Endothelial cell of hepatic sinusoid (primary cell): ENCODE measurements at regions not wholly inside any gene's neighbourhood (a gene's known extent, or its start where the extent isn't known, plus 50 kb on each side); places are given as distances from the start of the nearest gene placed in this dataset.

Experiments used
- in situ Hi-C: cut with HindIII; loops from 2 replicates; pipeline ENCODE4 v1.10.0; 2017; ENCODE audit warnings: low sequenced_read_pairs

GRCh38 chr16:62149631-62150030, 113.4 kb upstream of the CDH8 start:
- in situ Hi-C loops = no loop called here

- in situ Hi-C loops = no loop called here
These were observed 101.8 kb upstream of the CDH8 start for GRCh38 chr16:62137996-62138395.

DNA sequence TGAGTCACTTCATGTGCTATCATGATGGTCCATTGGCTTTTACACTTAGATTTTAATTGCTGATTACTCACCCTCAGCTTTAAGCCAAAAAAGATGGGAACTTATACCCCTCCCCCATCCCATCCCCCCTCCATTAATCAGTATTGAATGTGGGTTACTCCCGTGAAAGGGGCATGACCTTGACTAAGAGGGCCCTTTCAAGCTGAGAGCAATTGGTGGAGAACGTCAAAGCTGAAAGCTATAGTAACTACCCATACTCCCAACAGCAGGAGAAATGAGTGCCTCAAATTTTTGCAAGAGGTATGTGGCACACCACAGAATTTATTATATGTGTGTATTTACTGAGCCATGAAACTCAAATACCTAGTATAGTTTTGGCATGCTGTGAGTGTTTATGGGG, 99.7 kb upstream of the CDH8 start:
- in situ Hi-C loops = no loop called here

DNA sequence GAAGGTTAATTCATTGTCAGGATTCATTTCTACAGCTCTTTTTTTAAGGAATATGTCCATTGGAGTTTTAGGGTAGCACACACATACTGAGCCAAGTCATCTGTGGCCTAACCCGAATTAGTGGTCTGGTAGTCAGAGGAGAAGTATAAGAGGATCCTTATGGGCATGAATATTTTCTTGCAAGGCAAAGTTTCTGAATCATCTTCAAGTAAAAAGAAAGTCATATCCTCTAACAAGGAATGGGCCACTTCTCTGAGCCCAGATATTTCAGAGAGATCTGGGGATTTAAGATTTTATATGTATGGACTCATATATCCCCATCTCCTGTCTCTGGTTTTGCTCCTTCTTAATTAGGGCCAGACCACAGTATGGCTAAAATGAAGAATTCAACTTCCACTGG, 99.2 kb upstream of the CDH8 start:
- in situ Hi-C loops = no loop called here

GRCh38 chr16:62130101-62130500, 93.9 kb upstream of the CDH8 start:
- in situ Hi-C loops = no loop called here

- in situ Hi-C loops = no loop called here
These were observed 69.0 kb upstream of the CDH8 start for GRCh38 chr16:62105244-62105643.

DNA sequence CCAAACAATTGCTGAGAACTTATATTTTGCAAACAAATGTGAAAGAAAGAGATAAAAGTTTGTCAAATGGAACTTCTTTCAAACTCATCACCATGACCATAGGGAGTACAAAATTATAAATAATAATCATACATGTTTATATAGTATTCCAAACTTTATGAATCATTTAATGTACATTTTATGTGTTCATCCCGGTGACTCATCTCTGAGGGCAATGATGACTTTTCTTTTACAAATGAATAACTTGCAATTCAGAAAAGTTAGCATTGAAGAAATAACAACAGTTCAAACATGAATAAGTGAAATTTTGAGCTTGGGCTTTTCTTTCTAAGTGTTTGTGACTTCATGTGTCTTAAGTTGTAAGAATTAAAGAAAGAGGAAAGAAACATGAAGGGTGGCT, 66.3 kb upstream of the CDH8 start:
- in situ Hi-C loops = no loop called here

DNA sequence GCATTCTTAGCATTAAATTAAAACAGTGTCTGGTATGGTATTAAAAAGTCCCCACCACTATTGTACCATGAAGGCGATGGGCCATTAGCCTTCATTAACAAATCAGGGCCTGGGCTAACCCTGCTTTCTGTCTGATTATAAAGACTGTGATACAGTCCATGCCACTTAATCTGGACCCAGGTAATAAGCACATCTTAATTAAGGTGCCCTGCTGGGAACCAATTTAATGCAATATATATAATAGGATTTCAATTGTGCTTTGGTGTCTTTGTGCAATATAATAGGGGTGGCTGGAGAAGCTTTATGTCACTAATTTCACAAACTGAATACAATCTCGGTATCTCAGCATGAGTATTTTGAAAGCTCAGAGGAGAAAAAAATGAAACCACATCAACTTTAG, 64.4 kb upstream of the CDH8 start:
- in situ Hi-C loops = no loop called here

DNA sequence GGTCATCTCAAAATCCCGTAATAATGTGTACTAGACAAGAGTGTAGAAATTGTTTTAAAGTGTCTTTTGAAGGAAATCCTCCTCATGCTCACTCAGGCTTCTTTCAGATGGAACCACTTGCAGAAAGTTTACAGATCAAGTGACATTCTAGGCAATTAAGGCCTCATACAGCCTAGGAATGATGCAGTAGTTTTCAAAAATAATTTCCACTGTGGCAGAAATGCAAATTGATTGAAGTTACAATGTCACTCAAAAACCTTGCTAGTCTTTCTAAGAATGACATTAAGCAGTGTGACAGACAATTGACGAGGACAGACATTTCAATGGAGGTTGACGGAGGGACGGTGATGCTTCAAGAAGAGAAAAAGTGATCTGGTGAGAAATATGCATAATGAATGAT, 53.5 kb upstream of the CDH8 start:
- in situ Hi-C loops = no loop called here

- in situ Hi-C loops = no loop called here
These were observed 52.6 kb upstream of the CDH8 start for GRCh38 chr16:62088731-62089410.
